ENCODE measurements at regions not wholly inside any gene's neighbourhood (a gene's known extent, or its start where the extent isn't known, plus 50 kb on each side); places are given as distances from the start of the nearest gene placed in this dataset.
"Not testable (repeated sequence)": the region's sequence is repeated elsewhere in the genome, so short reads cannot be mapped to it uniquely, and the experiment has no call there.

GRCh38 chr1:229907884-229908638, 159.0 kb upstream of the GALNT2 start:
- H3K36me3 ChIP-seq (replicated peaks; ENCODE audit: control insufficient read depth, insufficient read depth, low read length), result no peaks in the 10 kb centered on the region
- DNase-seq, result no peak
- no peak overlapping the region for H3K4me3 ChIP-seq (ENCODE audit: insufficient read depth, low read depth, low read length)
- H3K27me3 ChIP-seq (ENCODE audit: control insufficient read depth, insufficient read depth, low read length), result no peaks in the 10 kb centered on the region

- no peaks in the 10 kb centered on the region for H3K27me3 ChIP-seq (ENCODE audit: control insufficient read depth, insufficient read depth, low read length)
- no peak for DNase-seq
- H3K36me3 ChIP-seq (replicated peaks; ENCODE audit: control insufficient read depth, insufficient read depth, low read length), result no peaks in the 10 kb centered on the region
- H3K4me3 ChIP-seq (ENCODE audit: insufficient read depth, low read depth, low read length), result no peak overlapping the region
These were observed 158.3 kb upstream of the GALNT2 start for GRCh38 chr1:229908689-229909088.

GRCh38 chr1:229913489-229913888, 153.5 kb upstream of the GALNT2 start:
- H3K36me3 ChIP-seq (replicated peaks; ENCODE audit: control insufficient read depth, insufficient read depth, low read length), result no peaks in the 10 kb centered on the region
- no peak for DNase-seq
- H3K4me3 ChIP-seq (ENCODE audit: insufficient read depth, low read depth, low read length), result no peak overlapping the region
- H3K27me3 ChIP-seq (ENCODE audit: control insufficient read depth, insufficient read depth, low read length), result no peaks in the 10 kb centered on the region

- not testable (repeated sequence) for H3K27me3 ChIP-seq (ENCODE audit: control insufficient read depth, insufficient read depth, low read length); DNase-seq; H3K36me3 ChIP-seq (replicated peaks; ENCODE audit: control insufficient read depth, insufficient read depth, low read length); H3K4me3 ChIP-seq (ENCODE audit: insufficient read depth, low read depth, low read length)
These were observed 147.6 kb upstream of the GALNT2 start for GRCh38 chr1:229919488-229919887.

- H3K27me3 ChIP-seq (ENCODE audit: control insufficient read depth, insufficient read depth, low read length), result no peaks in the 10 kb centered on the region
- H3K36me3 ChIP-seq (replicated peaks; ENCODE audit: control insufficient read depth, insufficient read depth, low read length), result no peaks in the 10 kb centered on the region
- H3K4me3 ChIP-seq (ENCODE audit: insufficient read depth, low read depth, low read length), result no peak overlapping the region
- DNase-seq, result no peak
These were observed 146.4 kb upstream of the GALNT2 start for GRCh38 chr1:229920683-229921082.

GRCh38 chr1:229922249-229922648, 144.8 kb upstream of the GALNT2 start:
- no peaks in the 10 kb centered on the region for H3K36me3 ChIP-seq (replicated peaks; ENCODE audit: control insufficient read depth, insufficient read depth, low read length)
- no peaks in the 10 kb centered on the region for H3K27me3 ChIP-seq (ENCODE audit: control insufficient read depth, insufficient read depth, low read length)
- no peak overlapping the region for H3K4me3 ChIP-seq (ENCODE audit: insufficient read depth, low read depth, low read length)
- DNase-seq, result no peak

GRCh38 chr1:229924639-229925038, 142.4 kb upstream of the GALNT2 start:
- Histone ChIP-seq H3K4me3 (ENCODE audit: insufficient read depth, low read depth, low read length) (no peak overlapping the region), H3K27me3 (ENCODE audit: control insufficient read depth, insufficient read depth, low read length) (no peaks in the 10 kb centered on the region), H3K36me3 (replicated peaks; ENCODE audit: control insufficient read depth, insufficient read depth, low read length) (no peaks in the 10 kb centered on the region)
- peak; percentile 32 for DNase-seq

GRCh38 chr1:229928767-229929166, 138.3 kb upstream of the GALNT2 start:
- no peaks in the 10 kb centered on the region for H3K36me3 ChIP-seq (replicated peaks; ENCODE audit: control insufficient read depth, insufficient read depth, low read length)
- DNase-seq, result no peak
- no peaks in the 10 kb centered on the region for H3K27me3 ChIP-seq (ENCODE audit: control insufficient read depth, insufficient read depth, low read length)
- no peak overlapping the region for H3K4me3 ChIP-seq (ENCODE audit: insufficient read depth, low read depth, low read length)

- not testable (repeated sequence) for H3K27me3 ChIP-seq (ENCODE audit: control insufficient read depth, insufficient read depth, low read length); DNase-seq; H3K36me3 ChIP-seq (replicated peaks; ENCODE audit: control insufficient read depth, insufficient read depth, low read length); H3K4me3 ChIP-seq (ENCODE audit: insufficient read depth, low read depth, low read length)
These were observed 135.3 kb upstream of the GALNT2 start for GRCh38 chr1:229931751-229932150.

- not testable (repeated sequence) for DNase-seq; H3K27me3 ChIP-seq (ENCODE audit: control insufficient read depth, insufficient read depth, low read length); H3K4me3 ChIP-seq (ENCODE audit: insufficient read depth, low read depth, low read length); H3K36me3 ChIP-seq (replicated peaks; ENCODE audit: control insufficient read depth, insufficient read depth, low read length)
These were observed 131.9 kb upstream of the GALNT2 start for GRCh38 chr1:229935157-229935556.

GRCh38 chr1:229938551-229938950, 128.5 kb upstream of the GALNT2 start:
- Histone ChIP-seq H3K27me3 (ENCODE audit: control insufficient read depth, insufficient read depth, low read length) (no peaks in the 10 kb centered on the region), H3K4me3 (ENCODE audit: insufficient read depth, low read depth, low read length) (no peak overlapping the region), H3K36me3 (replicated peaks; ENCODE audit: control insufficient read depth, insufficient read depth, low read length) (no peaks in the 10 kb centered on the region)
- no peak for DNase-seq

- H3K27me3 ChIP-seq (ENCODE audit: control insufficient read depth, insufficient read depth, low read length), result no peaks in the 10 kb centered on the region
- H3K4me3 ChIP-seq (ENCODE audit: insufficient read depth, low read depth, low read length), result no peak overlapping the region
- H3K36me3 ChIP-seq (replicated peaks; ENCODE audit: control insufficient read depth, insufficient read depth, low read length), result no peaks in the 10 kb centered on the region
- no peak for DNase-seq
These were observed 126.4 kb upstream of the GALNT2 start for GRCh38 chr1:229940684-229941083.

- DNase-seq, result no peak
- Histone ChIP-seq H3K4me3 (ENCODE audit: insufficient read depth, low read depth, low read length) (no peak overlapping the region), H3K36me3 (replicated peaks; ENCODE audit: control insufficient read depth, insufficient read depth, low read length) (no peaks in the 10 kb centered on the region), H3K27me3 (ENCODE audit: control insufficient read depth, insufficient read depth, low read length) (no peaks in the 10 kb centered on the region)
These were observed 125.9 kb upstream of the GALNT2 start for GRCh38 chr1:229941160-229941559.

GRCh38 chr1:229941831-229942230, 125.2 kb upstream of the GALNT2 start:
- H3K27me3 ChIP-seq (ENCODE audit: control insufficient read depth, insufficient read depth, low read length), result no peaks in the 10 kb centered on the region
- DNase-seq, result no peak
- no peak overlapping the region for H3K4me3 ChIP-seq (ENCODE audit: insufficient read depth, low read depth, low read length)
- H3K36me3 ChIP-seq (replicated peaks; ENCODE audit: control insufficient read depth, insufficient read depth, low read length), result no peaks in the 10 kb centered on the region

GRCh38 chr1:229942501-229942900, 124.5 kb upstream of the GALNT2 start:
- Histone ChIP-seq H3K27me3 (ENCODE audit: control insufficient read depth, insufficient read depth, low read length) (no peaks in the 10 kb centered on the region), H3K36me3 (replicated peaks; ENCODE audit: control insufficient read depth, insufficient read depth, low read length) (no peaks in the 10 kb centered on the region), H3K4me3 (ENCODE audit: insufficient read depth, low read depth, low read length) (no peak overlapping the region)
- no peak for DNase-seq

Measured in H7 (cell line).